Hepatocyte (in vitro differentiated cells): ENCODE measurements at regions not wholly inside any gene's neighbourhood (a gene's known extent, or its start where the extent isn't known, plus 50 kb on each side); places are given as distances from the start of the nearest gene placed in this dataset.

Source experiments
- EZH2phosphoT487 ChIP-seq: fragments of 200-600 bp; sonication (generic); IDR thresholded peaks from one replicate; pipeline ENCODE4 v1.6.1; 2018; ENCODE audit warnings: antibody characterized with exemption, mild to moderate bottlenecking, low read depth, moderate library complexity; ENCODE audit not compliant: unreplicated experiment, severe bottlenecking
- TF ChIP-seq, protein P1 (sequence below): fragments of 200-600 bp; sonication (generic); IDR thresholded peaks from 2 replicates; pipeline ENCODE4 v1.5.1; 2016; ENCODE audit warnings: antibody characterized with exemption, mild to moderate bottlenecking; ENCODE audit not compliant: poor library complexity

DNA sequence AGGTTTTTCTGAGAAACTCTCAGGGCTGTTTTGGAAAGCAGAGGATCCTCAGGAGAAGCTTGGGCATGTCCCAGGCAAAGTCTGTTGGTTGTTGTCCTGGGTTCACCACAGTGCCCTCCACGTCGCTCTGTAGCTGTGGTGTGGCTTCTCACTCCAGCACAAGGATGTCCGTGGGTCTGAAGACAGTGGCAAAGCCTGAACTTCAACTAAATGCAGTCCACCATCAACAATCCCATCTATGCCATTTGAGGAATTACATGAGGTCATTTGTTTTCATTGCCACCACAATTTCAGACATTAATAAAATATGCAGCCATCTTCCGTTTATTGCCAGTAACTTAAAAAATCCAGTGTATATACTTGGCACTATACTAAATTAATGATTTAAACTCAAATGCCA, 272.1 kb downstream of the LRIG3 start:
- TF ChIP-seq, protein P1, sequence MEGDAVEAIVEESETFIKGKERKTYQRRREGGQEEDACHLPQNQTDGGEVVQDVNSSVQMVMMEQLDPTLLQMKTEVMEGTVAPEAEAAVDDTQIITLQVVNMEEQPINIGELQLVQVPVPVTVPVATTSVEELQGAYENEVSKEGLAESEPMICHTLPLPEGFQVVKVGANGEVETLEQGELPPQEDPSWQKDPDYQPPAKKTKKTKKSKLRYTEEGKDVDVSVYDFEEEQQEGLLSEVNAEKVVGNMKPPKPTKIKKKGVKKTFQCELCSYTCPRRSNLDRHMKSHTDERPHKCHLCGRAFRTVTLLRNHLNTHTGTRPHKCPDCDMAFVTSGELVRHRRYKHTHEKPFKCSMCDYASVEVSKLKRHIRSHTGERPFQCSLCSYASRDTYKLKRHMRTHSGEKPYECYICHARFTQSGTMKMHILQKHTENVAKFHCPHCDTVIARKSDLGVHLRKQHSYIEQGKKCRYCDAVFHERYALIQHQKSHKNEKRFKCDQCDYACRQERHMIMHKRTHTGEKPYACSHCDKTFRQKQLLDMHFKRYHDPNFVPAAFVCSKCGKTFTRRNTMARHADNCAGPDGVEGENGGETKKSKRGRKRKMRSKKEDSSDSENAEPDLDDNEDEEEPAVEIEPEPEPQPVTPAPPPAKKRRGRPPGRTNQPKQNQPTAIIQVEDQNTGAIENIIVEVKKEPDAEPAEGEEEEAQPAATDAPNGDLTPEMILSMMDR: no peak
- TF ChIP-seq EZH2phosphoT487: no peak
